K562 (cell line): ENCODE measurements at regions not wholly inside any gene's neighbourhood (a gene's known extent, or its start where the extent isn't known, plus 50 kb on each side); places are given as distances from the start of the nearest gene placed in this dataset.

Experiments used
- ATAC-seq: fragments of 200-7000 bp; cut with Tn5 transposase; 3 replicates; pipeline ENCODE4 v1.9.1; 2020; ENCODE audit warnings: moderate library complexity
- BruUV-seq: library from RNA; stranded (reverse); fragments of 400-500 nt; replicated peaks from 2 replicates; lab custom pipeline; 2021; lab: Mats Ljungman, UMichigan
- CTCF ChIA-PET: fragments of 300-600 bp; formaldehyde crosslinking; extraction: SDS; loops from one replicate; lab custom pipeline; 2021; ENCODE audit warnings: low intra/inter-chr PET ratio; lab: Yijun Ruan, JAX
- POLR2A ChIA-PET: fragments of 300-600, 350-650 bp; sonication (Branson Sonifier 250); formaldehyde crosslinking; extraction: SDS; loops from one replicate; lab custom pipeline; 2021; ENCODE audit warnings: antibody characterized with exemption, inconsistent platforms; lab: Yijun Ruan, JAX
- DNase-seq, 4 experiments: peaks; one replicate each; pipeline versions ENCODE4 v3.0.0 to v3.0.0-alpha.2; 2011 to 2018; ENCODE audit warnings: low spot score in 3 of 4, mixed read lengths in 3 of 4; ENCODE audit errors: extremely low read depth in 1 of 4
- FAIRE-seq: peaks from 2 replicates; lab custom pipeline; 2011; peaks lifted over from hg19 to GRCh38; lab: Jason Lieb, UNC
- H2AFZ ChIP-seq: 2 replicates; pipeline ENCODE4 v1.6.0; 2011; ENCODE audit warnings: low read depth, low read length, control low read depth, inconsistent platforms
- H3K27ac ChIP-seq: fragments of 200-600 bp; 3 replicates; pipeline ENCODE4 v1.8.0; 2011; ENCODE audit warnings: low read depth, mild to moderate bottlenecking, control low read depth, inconsistent platforms, low read length, moderate library complexity, mixed read lengths; ENCODE audit errors: extremely low read depth
- H3K27me3 ChIP-seq, 2 experiments: fragments of 300-600 bp in 1 of 2; 2 replicates in 1 of 2; 3 replicates in 1 of 2; pipeline versions ENCODE4 v1.6.0 to v1.8.0; 2011; ENCODE audit warnings: inconsistent platforms in 2 of 2, low read length in 2 of 2, mild to moderate bottlenecking in 1 of 2, mixed read lengths in 1 of 2, moderate library complexity in 1 of 2; ENCODE audit not compliant: control insufficient read depth in 2 of 2, insufficient read depth in 2 of 2
- H3K36me3 ChIP-seq: fragments of 300-600 bp; 3 replicates; pipeline ENCODE4 v1.8.0; 2011; ENCODE audit warnings: mild to moderate bottlenecking, low read length, inconsistent platforms; ENCODE audit not compliant: control insufficient read depth, insufficient read depth
- H3K4me1 ChIP-seq, 2 experiments: fragments of 200-600 bp in 1 of 2; replicated peaks in 1 of 2; 2 replicates in 1 of 2; 3 replicates in 1 of 2; pipeline versions ENCODE4 v1.5.1 to v1.8.0; 2011; ENCODE audit warnings: inconsistent platforms in 2 of 2, low read length in 2 of 2, mild to moderate bottlenecking in 1 of 2, mixed read lengths in 1 of 2, moderate library complexity in 1 of 2; ENCODE audit not compliant: control insufficient read depth in 2 of 2, insufficient read depth in 2 of 2
- H3K4me2 ChIP-seq: 2 replicates; pipeline ENCODE4 v1.6.1; 2011; ENCODE audit warnings: low read length, control low read depth, inconsistent platforms, mixed read lengths; ENCODE audit not compliant: insufficient read depth
- H3K4me3 ChIP-seq: fragments of 200-600 bp; sonication (generic), shearing (Covaris generic); 2 replicates; pipeline ENCODE4 v1.5.1; 2016; ENCODE audit warnings: control low read depth, inconsistent platforms
- H3K79me2 ChIP-seq: fragments of 200-600 bp; 3 replicates; pipeline ENCODE4 v1.8.0; 2011; ENCODE audit warnings: low read length, inconsistent platforms; ENCODE audit not compliant: control insufficient read depth, insufficient read depth
- H3K9ac ChIP-seq, 2 experiments: 2 replicates each; pipeline versions ENCODE4 v1.6.0 to v1.6.1; 2011; ENCODE audit warnings: low read depth in 2 of 2, low read length in 2 of 2, control low read depth in 1 of 2, inconsistent platforms in 1 of 2, mild to moderate bottlenecking in 1 of 2, mixed read lengths in 1 of 2; ENCODE audit not compliant: insufficient read depth in 1 of 2
- H3K9me1 ChIP-seq: one replicate; pipeline ENCODE4 v1.6.0; 2011; ENCODE audit warnings: inconsistent platforms, mild to moderate bottlenecking, low read length, moderate library complexity; ENCODE audit not compliant: control insufficient read depth, insufficient read depth
- H3K9me3 ChIP-seq: replicated peaks from 2 replicates; pipeline ENCODE4 v1.5.1; 2011; ENCODE audit warnings: low read depth, low read length, inconsistent platforms; ENCODE audit not compliant: control insufficient read depth, insufficient read depth
- H4K20me1 ChIP-seq: replicated peaks from 2 replicates; pipeline ENCODE4 v1.6.1; 2011; ENCODE audit warnings: low read length, inconsistent platforms, mixed read lengths; ENCODE audit not compliant: control insufficient read depth, insufficient read depth
- C11orf30 ChIP-seq: fragments of 450-650 bp; IDR thresholded peaks from 2 replicates; pipeline ENCODE4 v1.6.1; 2016; ENCODE audit warnings: low read depth, mild to moderate bottlenecking
- CAMTA2 ChIP-seq: fragments of 250-450 bp; sonication (Bioruptor Pico); conservative IDR thresholded peaks from 2 replicates; pipeline ENCODE4 v1.5.1; 2022
- HMG20B ChIP-seq: fragments of 250-450 bp; sonication (Bioruptor Pico); IDR thresholded peaks from 2 replicates; pipeline ENCODE4 v1.5.0; 2021; ENCODE audit warnings: mild to moderate bottlenecking
- HNRNPLL ChIP-seq: fragments of 200-400 bp; formaldehyde crosslinking; IDR thresholded peaks from 2 replicates; pipeline ENCODE4 v1.6.1; 2017; ENCODE audit warnings: low read length, low read depth, mild to moderate bottlenecking; ENCODE audit not compliant: poor library complexity, severe bottlenecking
- KDM4B ChIP-seq, 2 experiments: fragments of 450-650 bp in 1 of 2; sonication (generic) in 1 of 2; IDR thresholded peaks; 2 replicates each; pipeline ENCODE4 v1.6.1; 2016 to 2017; ENCODE audit warnings: borderline replicate concordance in 2 of 2, antibody characterized with exemption in 1 of 2, low read depth in 1 of 2, mild to moderate bottlenecking in 1 of 2
- NEUROD1 ChIP-seq: fragments of 150-350 bp; IDR thresholded peaks from 2 replicates; pipeline ENCODE4 v1.6.1; 2014; ENCODE audit warnings: borderline replicate concordance, low read length, low read depth; ENCODE audit not compliant: partially characterized antibody
- NFE2L1 ChIP-seq: fragments of 450-650 bp; IDR thresholded peaks from 2 replicates; pipeline ENCODE4 v1.6.1; 2016; ENCODE audit warnings: missing genetic modification characterization, low read depth, mild to moderate bottlenecking, missing compliant biosample characterization, moderate library complexity, borderline replicate concordance
- NR2C2 ChIP-seq, 2 experiments: fragments of 200-800 bp in 1 of 2; sonication (Bioruptor generic) in 1 of 2; sonication (generic) in 1 of 2; formaldehyde crosslinking in 1 of 2; IDR thresholded peaks; 2 replicates each; pipeline versions ENCODE4 v1.6.1 to v1.8.0; 2016 to 2022; ENCODE audit warnings: mild to moderate bottlenecking in 1 of 2, missing compliant biosample characterization in 1 of 2, missing genetic modification characterization in 1 of 2, missing genetic modification reagents in 1 of 2
- PTBP1 ChIP-seq: fragments of 200-400 bp; formaldehyde crosslinking; IDR thresholded peaks from 2 replicates; pipeline ENCODE4 v1.6.1; 2017; ENCODE audit warnings: low read depth, low read length
- SNRNP70 ChIP-seq: fragments of 200-400 bp; formaldehyde crosslinking; optimal IDR thresholded peaks from 2 replicates; pipeline ENCODE3; 2017; ENCODE audit warnings: low read depth, low read length
- ZNF174 ChIP-seq: fragments of 250-450 bp; sonication (Bioruptor Pico); IDR thresholded peaks from 2 replicates; pipeline ENCODE4 v1.4.0; 2020; ENCODE audit warnings: mild to moderate bottlenecking
- ZNF583 ChIP-seq: fragments of 250-450 bp; sonication (Bioruptor Pico); IDR thresholded peaks from 2 replicates; pipeline ENCODE4 v1.4.0; 2020
- WGBS: fragments of 100-300 bp; shearing (Covaris generic); methylation state at CpG from one replicate; pipeline ENCODE4 v1.1.6; 2016; ENCODE audit warnings: low coverage, mixed read lengths; ENCODE audit not compliant: insufficient coverage; ENCODE audit errors: missing lambda C conversion rate; 5-methylcytosine and 5-hydroxymethylcytosine counted together
- in situ Hi-C: fragments of 300-500 bp; cut with MboI; formaldehyde crosslinking; loops from 4 replicates; pipeline ENCODE4 v1.15.0; 2018; ENCODE audit warnings: inconsistent platforms, mixed read lengths
- intact Hi-C: fragments of 100-400 bp; cut with micrococcal nuclease; formaldehyde crosslinking; loops from 2 replicates; pipeline ENCODE4 v1.14.2; 2022
- TF ChIP-seq, protein P1 (sequence below), 2 experiments: fragments of 450-650 bp in 1 of 2; sonication (generic) in 1 of 2; formaldehyde crosslinking; conservative IDR thresholded peaks; 2 replicates each; pipeline versions ENCODE4 v1.4.0 to v1.8.1; 2020 to 2022; ENCODE audit warnings: mild to moderate bottlenecking in 1 of 2, missing genetic modification reagents in 1 of 2
- TF ChIP-seq, protein P2 (sequence below): sonication (generic); formaldehyde crosslinking; IDR thresholded peaks from 2 replicates; pipeline ENCODE4 v1.8.0; 2022; ENCODE audit warnings: mild to moderate bottlenecking, missing genetic modification reagents
- TF ChIP-seq, protein P3 (sequence below): sonication (generic); formaldehyde crosslinking; IDR thresholded peaks from 2 replicates; pipeline ENCODE4 v1.8.0; 2022; ENCODE audit warnings: mild to moderate bottlenecking, missing genetic modification reagents

DNA sequence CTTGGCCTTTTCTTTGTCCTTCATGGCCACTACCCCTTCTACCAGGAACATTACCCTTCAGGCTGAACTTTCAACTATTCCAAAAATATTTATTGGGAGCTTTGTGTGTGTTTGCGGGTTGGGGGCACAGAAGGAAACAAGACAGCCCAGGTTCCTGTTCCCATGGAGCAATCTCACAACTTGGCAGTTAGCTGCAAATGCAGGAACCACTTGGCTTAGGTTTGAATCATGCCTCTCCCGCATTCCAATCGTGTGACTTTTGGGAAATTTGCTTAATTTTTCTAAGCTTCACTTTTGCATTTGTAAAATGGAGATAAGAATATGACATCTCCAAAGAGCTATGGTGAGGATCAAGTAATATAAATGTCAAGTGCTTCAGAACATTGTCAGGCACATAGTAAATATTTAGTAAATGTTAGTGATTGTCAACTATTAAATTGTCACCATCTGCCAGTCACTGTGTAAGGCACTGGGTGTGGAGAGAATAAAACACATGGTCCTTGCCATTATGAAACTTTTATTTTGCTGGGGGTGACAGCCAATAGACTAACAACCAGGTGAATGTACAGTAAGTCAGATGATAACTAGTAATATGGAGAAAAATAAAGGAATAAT lies 277.1 kb downstream of the SNX13 start (continued):
- TF ChIP-seq NFE2L1 (tag) (no peak), ZNF174 (no peak), PTBP1 (no peak), HNRNPLL (no peak)

DNA sequence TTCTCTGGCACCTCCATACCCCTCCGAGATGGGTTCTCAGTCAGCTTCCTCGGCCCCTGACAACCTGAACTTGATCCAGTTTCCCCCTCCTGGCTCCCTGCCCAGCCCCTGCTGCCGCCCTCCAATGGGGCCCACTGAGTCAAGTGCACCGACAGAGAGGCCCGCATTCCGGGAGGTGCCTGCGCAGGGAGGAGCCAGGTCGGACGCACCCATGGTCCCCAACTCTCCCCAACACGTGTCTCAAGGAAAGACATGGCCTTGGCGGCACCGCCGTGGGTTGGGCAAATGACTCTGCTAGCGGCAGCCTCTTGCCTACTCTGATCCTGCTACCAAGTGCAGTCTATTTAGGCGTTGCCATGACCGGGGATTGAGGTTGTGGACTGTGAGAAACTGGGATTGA lies 275.3 kb downstream of the SNX13 start:
- no peak overlapping the region for H3K27ac ChIP-seq
- intact Hi-C loops (no loop called here), in situ Hi-C loops (no loop called here)
- peaks cover 0 to 8% of the 10 kb centered on the region in 2 experiments; a peak in 1 of 5 replicates for H3K27me3 ChIP-seq
- H3K9me1 ChIP-seq = no peaks in the 10 kb centered on the region
- no peak for FAIRE-seq
- ChIA-PET POLR2A (no interaction called here), CTCF (no interaction called here)
- no peaks in the 10 kb centered on the region for H4K20me1 ChIP-seq
- no peak overlapping the region for H2AFZ ChIP-seq
- H3K9ac ChIP-seq = no peak overlapping the region
- no peak overlapping the region for H3K4me3 ChIP-seq
- no peak for ATAC-seq
- H3K4me1 ChIP-seq = no peaks in the 10 kb centered on the region
- 0% methylated on average over 11 of the region's 16 CpGs for WGBS
- H3K9me3 ChIP-seq = no peaks in the 10 kb centered on the region
- H3K36me3 ChIP-seq = no peaks in the 10 kb centered on the region
- BruUV-seq = no TSS peak
- no peaks in the 10 kb centered on the region for H3K79me2 ChIP-seq
- no peak overlapping the region for H3K4me2 ChIP-seq
- DNase-seq = no peak
- no peak for TF ChIP-seq HMG20B (CRISPR knock-in tag)
- TF ChIP-seq NEUROD1 = no peak
- TF ChIP-seq CAMTA2 = no peak
- no peak for TF ChIP-seq C11orf30
- TF ChIP-seq ZNF583 (CRISPR knock-in tag) = no peak
- TF ChIP-seq KDM4B (IDR thresholded peaks at IDR 0.05; ENCODE audit: borderline replicate concordance in 2 of 2, low read depth in 1 of 2) = no peak
- TF ChIP-seq, protein P1, sequence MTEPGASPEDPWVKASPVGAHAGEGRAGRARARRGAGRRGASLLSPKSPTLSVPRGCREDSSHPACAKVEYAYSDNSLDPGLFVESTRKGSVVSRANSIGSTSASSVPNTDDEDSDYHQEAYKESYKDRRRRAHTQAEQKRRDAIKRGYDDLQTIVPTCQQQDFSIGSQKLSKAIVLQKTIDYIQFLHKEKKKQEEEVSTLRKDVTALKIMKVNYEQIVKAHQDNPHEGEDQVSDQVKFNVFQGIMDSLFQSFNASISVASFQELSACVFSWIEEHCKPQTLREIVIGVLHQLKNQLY (CRISPR knock-in tag; conservative IDR thresholded peaks at IDR 0.05) = no peak
- TF ChIP-seq, protein P2, sequence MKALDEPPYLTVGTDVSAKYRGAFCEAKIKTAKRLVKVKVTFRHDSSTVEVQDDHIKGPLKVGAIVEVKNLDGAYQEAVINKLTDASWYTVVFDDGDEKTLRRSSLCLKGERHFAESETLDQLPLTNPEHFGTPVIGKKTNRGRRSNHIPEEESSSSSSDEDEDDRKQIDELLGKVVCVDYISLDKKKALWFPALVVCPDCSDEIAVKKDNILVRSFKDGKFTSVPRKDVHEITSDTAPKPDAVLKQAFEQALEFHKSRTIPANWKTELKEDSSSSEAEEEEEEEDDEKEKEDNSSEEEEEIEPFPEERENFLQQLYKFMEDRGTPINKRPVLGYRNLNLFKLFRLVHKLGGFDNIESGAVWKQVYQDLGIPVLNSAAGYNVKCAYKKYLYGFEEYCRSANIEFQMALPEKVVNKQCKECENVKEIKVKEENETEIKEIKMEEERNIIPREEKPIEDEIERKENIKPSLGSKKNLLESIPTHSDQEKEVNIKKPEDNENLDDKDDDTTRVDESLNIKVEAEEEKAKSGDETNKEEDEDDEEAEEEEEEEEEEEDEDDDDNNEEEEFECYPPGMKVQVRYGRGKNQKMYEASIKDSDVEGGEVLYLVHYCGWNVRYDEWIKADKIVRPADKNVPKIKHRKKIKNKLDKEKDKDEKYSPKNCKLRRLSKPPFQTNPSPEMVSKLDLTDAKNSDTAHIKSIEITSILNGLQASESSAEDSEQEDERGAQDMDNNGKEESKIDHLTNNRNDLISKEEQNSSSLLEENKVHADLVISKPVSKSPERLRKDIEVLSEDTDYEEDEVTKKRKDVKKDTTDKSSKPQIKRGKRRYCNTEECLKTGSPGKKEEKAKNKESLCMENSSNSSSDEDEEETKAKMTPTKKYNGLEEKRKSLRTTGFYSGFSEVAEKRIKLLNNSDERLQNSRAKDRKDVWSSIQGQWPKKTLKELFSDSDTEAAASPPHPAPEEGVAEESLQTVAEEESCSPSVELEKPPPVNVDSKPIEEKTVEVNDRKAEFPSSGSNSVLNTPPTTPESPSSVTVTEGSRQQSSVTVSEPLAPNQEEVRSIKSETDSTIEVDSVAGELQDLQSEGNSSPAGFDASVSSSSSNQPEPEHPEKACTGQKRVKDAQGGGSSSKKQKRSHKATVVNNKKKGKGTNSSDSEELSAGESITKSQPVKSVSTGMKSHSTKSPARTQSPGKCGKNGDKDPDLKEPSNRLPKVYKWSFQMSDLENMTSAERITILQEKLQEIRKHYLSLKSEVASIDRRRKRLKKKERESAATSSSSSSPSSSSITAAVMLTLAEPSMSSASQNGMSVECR (CRISPR knock-in tag) = no peak
- no peak for TF ChIP-seq NR2C2 (CRISPR knock-in tag; IDR thresholded peaks at IDR 0.05)
- no peak for TF ChIP-seq NR2C2 (tag; IDR thresholded peaks at IDR 0.05)
- TF ChIP-seq, protein P3, sequence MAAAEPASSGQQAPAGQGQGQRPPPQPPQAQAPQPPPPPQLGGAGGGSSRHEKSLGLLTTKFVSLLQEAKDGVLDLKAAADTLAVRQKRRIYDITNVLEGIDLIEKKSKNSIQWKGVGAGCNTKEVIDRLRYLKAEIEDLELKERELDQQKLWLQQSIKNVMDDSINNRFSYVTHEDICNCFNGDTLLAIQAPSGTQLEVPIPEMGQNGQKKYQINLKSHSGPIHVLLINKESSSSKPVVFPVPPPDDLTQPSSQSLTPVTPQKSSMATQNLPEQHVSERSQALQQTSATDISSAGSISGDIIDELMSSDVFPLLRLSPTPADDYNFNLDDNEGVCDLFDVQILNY (CRISPR knock-in tag) = no peak
- no peak for TF ChIP-seq SNRNP70
